ENCODE measurements at regions not wholly inside any gene's neighbourhood (a gene's known extent, or its start where the extent isn't known, plus 50 kb on each side); places are given as distances from the start of the nearest gene placed in this dataset.
"Not testable (repeated sequence)": the region's sequence is repeated elsewhere in the genome, so short reads cannot be mapped to it uniquely, and the experiment has no call there.

DNA sequence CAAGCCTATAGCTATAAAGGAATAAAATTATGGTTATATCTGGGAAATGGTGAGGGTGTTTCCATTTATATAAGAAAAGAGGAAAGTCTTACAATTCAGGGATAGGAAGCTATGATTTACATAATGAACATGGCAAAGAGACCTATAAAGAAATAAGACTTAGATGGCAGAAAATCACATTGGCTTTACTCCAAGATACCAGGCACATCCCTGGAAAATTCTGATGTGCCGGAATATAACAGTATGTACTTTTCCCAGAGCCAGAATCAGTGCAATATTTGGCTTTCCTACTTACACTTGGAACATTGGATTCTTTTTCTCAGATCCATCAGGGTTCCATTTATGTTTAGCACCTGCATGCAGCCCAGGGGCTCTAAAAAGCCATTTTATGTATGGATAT is 357.8 kb downstream of the CETN3 start:
- no peak overlapping the region for H3K27ac ChIP-seq
- TF ChIP-seq EZH2 (IDR thresholded peaks at IDR 0.05; ENCODE audit: insufficient read depth, poor library complexity, severe bottlenecking) (no peak), EZH2phosphoT487 (IDR thresholded peaks at IDR 0.05; ENCODE audit: insufficient read depth, low read depth) (no peak)
- no peak overlapping the region for H3K4me3 ChIP-seq

DNA sequence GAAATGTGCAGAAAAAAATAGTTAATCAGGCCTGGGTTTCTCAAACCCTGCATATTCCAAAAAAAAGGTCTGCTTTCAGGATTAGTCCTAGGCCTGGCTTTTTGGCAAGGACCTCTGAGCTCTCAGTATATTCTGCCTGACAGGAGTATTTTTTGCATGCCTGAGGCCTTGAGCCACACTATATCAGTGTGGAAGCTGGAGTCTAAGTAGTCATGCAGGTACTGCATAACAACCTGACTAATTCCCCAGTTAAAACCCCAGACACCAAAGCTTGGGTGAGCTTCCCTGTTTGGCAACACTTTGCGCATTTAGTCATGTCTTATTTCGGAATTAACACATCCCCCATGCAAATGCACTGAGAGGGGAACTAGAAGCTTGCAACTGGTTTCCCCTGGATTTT is 359.5 kb downstream of the CETN3 start:
- DNase-seq: no peak
- WGBS, 2 experiments (ENCODE audit: low coverage in 1 of 2, low lambda C conversion rate in 2 of 2, missing lambda C conversion rate in 2 of 2): 63 to 72% methylated on average over 2 of the region's 2 CpGs
- no peak overlapping the region for H3K9ac ChIP-seq
- no peak overlapping the region for H3K4me3 ChIP-seq
- H3K4me2 ChIP-seq (ENCODE audit: unreplicated experiment): no peak overlapping the region
- no peaks in the 10 kb centered on the region for H3K9me3 ChIP-seq (ENCODE audit: low read depth)
- no peaks in the 10 kb centered on the region for H3K4me1 ChIP-seq (ENCODE audit: insufficient read depth)
- H2AFZ ChIP-seq: no peak overlapping the region
- H3K27me3 ChIP-seq (replicated peaks; ENCODE audit: insufficient read depth): no peaks in the 10 kb centered on the region
- no peaks in the 10 kb centered on the region for H3K36me3 ChIP-seq (ENCODE audit: low read depth)
- no peaks in the 10 kb centered on the region for H3K79me2 ChIP-seq (ENCODE audit: insufficient read depth)
- no peak overlapping the region for H3K27ac ChIP-seq
- H3K9me2 ChIP-seq (ENCODE audit: insufficient read depth): no peaks in the 10 kb centered on the region
- in situ Hi-C loops (cut with MboI): no loop called here
- TF ChIP-seq EZH2 (IDR thresholded peaks at IDR 0.05; ENCODE audit: insufficient read depth, poor library complexity, severe bottlenecking): no peak
- TF ChIP-seq EZH2phosphoT487 (IDR thresholded peaks at IDR 0.05; ENCODE audit: insufficient read depth, low read depth): no peak
- no peaks in the 10 kb centered on the region for H3F3A ChIP-seq (ENCODE audit: insufficient read depth)
- no peaks in the 10 kb centered on the region for H4K20me1 ChIP-seq (ENCODE audit: insufficient read depth)

More for the DNA sequence above, 357.8 kb downstream of the CETN3 start:
- Histone ChIP-seq H3F3A (ENCODE audit: insufficient read depth) (no peaks in the 10 kb centered on the region), H3K9ac (no peak overlapping the region), H3K4me1 (ENCODE audit: insufficient read depth) (peaks cover 10% of the 10 kb centered on the region; the same call in 1 of the 2 replicates), H3K27me3 (replicated peaks; ENCODE audit: insufficient read depth) (no peaks in the 10 kb centered on the region), H3K9me2 (ENCODE audit: insufficient read depth) (no peaks in the 10 kb centered on the region), H4K20me1 (ENCODE audit: insufficient read depth) (no peaks in the 10 kb centered on the region), H3K4me2 (ENCODE audit: unreplicated experiment) (no peak overlapping the region), H3K9me3 (ENCODE audit: low read depth) (no peaks in the 10 kb centered on the region), H3K36me3 (ENCODE audit: low read depth) (no peaks in the 10 kb centered on the region), H2AFZ (no peak overlapping the region), H3K79me2 (ENCODE audit: insufficient read depth) (no peaks in the 10 kb centered on the region)
- no peak for DNase-seq
- 11 to 20% methylated on average over 1 of the region's 1 CpG for WGBS, 2 experiments (ENCODE audit: low coverage in 1 of 2, low lambda C conversion rate in 2 of 2, missing lambda C conversion rate in 2 of 2)
- in situ Hi-C loops (cut with MboI): no loop called here

DNA sequence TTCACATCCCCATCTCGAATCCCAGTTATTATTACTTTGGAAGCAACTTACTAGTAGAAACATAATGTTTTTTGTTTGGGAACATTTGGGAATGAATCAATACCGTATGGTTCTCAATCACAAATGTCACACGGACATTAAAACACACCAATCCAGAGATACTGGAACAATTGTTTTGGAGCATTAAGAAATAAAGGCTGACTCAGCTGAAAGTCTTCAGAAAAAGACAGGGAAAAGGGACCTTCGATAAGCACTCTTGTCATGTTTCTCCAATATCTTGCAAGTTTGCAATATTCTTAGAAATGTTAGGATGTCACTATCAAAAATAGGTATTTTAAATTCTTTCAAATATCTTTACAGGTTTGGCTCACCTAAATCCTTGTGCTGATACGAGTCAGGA is 362.4 kb downstream of the CETN3 start:
- no peak overlapping the region for H3K4me2 ChIP-seq (ENCODE audit: unreplicated experiment)
- no peaks in the 10 kb centered on the region for H4K20me1 ChIP-seq (ENCODE audit: insufficient read depth)
- no peak overlapping the region for H3K4me3 ChIP-seq
- H3K27me3 ChIP-seq (replicated peaks; ENCODE audit: insufficient read depth): no peaks in the 10 kb centered on the region
- H3K9me2 ChIP-seq (ENCODE audit: insufficient read depth): no peaks in the 10 kb centered on the region
- in situ Hi-C loops (cut with MboI): no loop called here
- no peaks in the 10 kb centered on the region for H3K4me1 ChIP-seq (ENCODE audit: insufficient read depth)
- no peaks in the 10 kb centered on the region for H3F3A ChIP-seq (ENCODE audit: insufficient read depth)
- H3K9ac ChIP-seq: no peak overlapping the region
- no peak for TF ChIP-seq EZH2 (IDR thresholded peaks at IDR 0.05; ENCODE audit: insufficient read depth, poor library complexity, severe bottlenecking)
- no peak for TF ChIP-seq EZH2phosphoT487 (IDR thresholded peaks at IDR 0.05; ENCODE audit: insufficient read depth, low read depth)
- 30 to 36% methylated on average over 5 of the region's 5 CpGs for WGBS, 2 experiments (ENCODE audit: low coverage in 1 of 2, low lambda C conversion rate in 2 of 2, missing lambda C conversion rate in 2 of 2)
- no peak for DNase-seq
- H3K9me3 ChIP-seq (ENCODE audit: low read depth): no peaks in the 10 kb centered on the region
- H3K36me3 ChIP-seq (ENCODE audit: low read depth): no peaks in the 10 kb centered on the region
- no peaks in the 10 kb centered on the region for H3K79me2 ChIP-seq (ENCODE audit: insufficient read depth)
- no peak overlapping the region for H3K27ac ChIP-seq
- no peak overlapping the region for H2AFZ ChIP-seq

DNA sequence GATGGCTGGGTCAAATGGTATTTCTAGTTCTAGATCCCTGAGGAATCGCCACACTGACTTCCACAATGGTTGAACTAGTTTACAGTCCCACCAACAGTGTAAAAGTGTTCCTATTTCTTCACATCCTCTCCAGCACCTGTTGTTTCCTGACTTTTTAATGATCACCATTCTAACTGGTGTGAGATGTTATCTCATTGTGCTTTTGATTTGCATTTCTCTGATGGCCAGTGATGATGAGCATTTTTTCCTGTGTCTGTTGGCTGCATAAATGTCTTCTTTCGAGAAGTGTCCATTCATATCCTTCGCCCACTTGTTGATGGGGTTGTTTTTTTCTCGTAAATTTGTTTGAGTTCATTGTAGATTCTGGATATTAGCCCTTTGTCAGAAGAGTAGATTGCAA is 369.5 kb downstream of the CETN3 start:
- H3K27ac ChIP-seq; H3K27me3 ChIP-seq (replicated peaks; ENCODE audit: insufficient read depth); H3K79me2 ChIP-seq (ENCODE audit: insufficient read depth); H3K4me2 ChIP-seq (ENCODE audit: unreplicated experiment); H3K9me3 ChIP-seq (ENCODE audit: low read depth); H3K36me3 ChIP-seq (ENCODE audit: low read depth); H3K4me3 ChIP-seq; in situ Hi-C loops (cut with MboI); H2AFZ ChIP-seq; H3K9ac ChIP-seq; H3K4me1 ChIP-seq (ENCODE audit: insufficient read depth); H4K20me1 ChIP-seq (ENCODE audit: insufficient read depth); H3K9me2 ChIP-seq (ENCODE audit: insufficient read depth); DNase-seq; H3F3A ChIP-seq (ENCODE audit: insufficient read depth): not testable (repeated sequence)
- WGBS, 2 experiments (ENCODE audit: low coverage in 1 of 2, low lambda C conversion rate in 2 of 2, missing lambda C conversion rate in 2 of 2): 20 to 24% methylated on average over 4 of the region's 4 CpGs

DNA sequence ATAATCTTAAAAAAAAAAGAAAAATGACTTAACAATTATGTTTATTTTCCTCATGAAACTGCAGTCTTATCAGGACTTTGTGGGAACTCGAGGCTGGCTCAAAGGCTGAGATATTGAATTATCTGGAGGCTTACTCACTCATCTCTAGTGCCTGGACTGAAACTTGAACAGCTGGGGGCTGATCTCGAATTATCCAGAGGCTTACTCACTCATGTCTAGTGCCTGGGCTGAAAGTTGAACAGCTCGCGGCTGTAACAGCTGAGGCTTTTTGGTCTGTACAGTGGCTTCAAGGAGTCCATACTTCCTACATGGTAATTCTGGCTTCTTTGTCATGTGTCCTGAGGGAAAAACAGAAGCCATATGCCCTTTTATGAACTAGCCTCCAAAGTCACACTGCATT is 371.9 kb downstream of the CETN3 start:
- H3K4me1 ChIP-seq (ENCODE audit: insufficient read depth): no peaks in the 10 kb centered on the region
- H3K9me2 ChIP-seq (ENCODE audit: insufficient read depth): no peaks in the 10 kb centered on the region
- H3K4me3 ChIP-seq: no peak overlapping the region
- no peaks in the 10 kb centered on the region for H3K9me3 ChIP-seq (ENCODE audit: low read depth)
- no peak overlapping the region for H3K4me2 ChIP-seq (ENCODE audit: unreplicated experiment)
- no peaks in the 10 kb centered on the region for H3K79me2 ChIP-seq (ENCODE audit: insufficient read depth)
- 41 to 51% methylated on average over 4 of the region's 4 CpGs for WGBS, 2 experiments (ENCODE audit: low coverage in 1 of 2, low lambda C conversion rate in 2 of 2, missing lambda C conversion rate in 2 of 2)
- no peak overlapping the region for H2AFZ ChIP-seq
- no peaks in the 10 kb centered on the region for H4K20me1 ChIP-seq (ENCODE audit: insufficient read depth)
- no peak for TF ChIP-seq EZH2phosphoT487 (IDR thresholded peaks at IDR 0.05; ENCODE audit: insufficient read depth, low read depth)
- no peak for TF ChIP-seq EZH2 (IDR thresholded peaks at IDR 0.05; ENCODE audit: insufficient read depth, poor library complexity, severe bottlenecking)
- in situ Hi-C loops (cut with MboI): no loop called here
- H3K27me3 ChIP-seq (replicated peaks; ENCODE audit: insufficient read depth): no peaks in the 10 kb centered on the region
- no peak overlapping the region for H3K27ac ChIP-seq
- H3F3A ChIP-seq (ENCODE audit: insufficient read depth): no peaks in the 10 kb centered on the region
- no peaks in the 10 kb centered on the region for H3K36me3 ChIP-seq (ENCODE audit: low read depth)
- H3K9ac ChIP-seq: no peak overlapping the region
- no peak for DNase-seq
